ENCODE measurements at regions not wholly inside any gene's neighbourhood (a gene's known extent, or its start where the extent isn't known, plus 50 kb on each side); places are given as distances from the start of the nearest gene placed in this dataset.
"Not testable (repeated sequence)": the region's sequence is repeated elsewhere in the genome, so short reads cannot be mapped to it uniquely, and the experiment has no call there.

- Histone ChIP-seq H3K27ac (ENCODE audit: low read depth, low read length) (no peak overlapping the region), H3K9me3 (ENCODE audit: control insufficient read depth in 1 of 2, low read length in 2 of 2) (no peaks in the 10 kb centered on the region), H3K27me3 (ENCODE audit: insufficient read depth, low read length) (no peaks in the 10 kb centered on the region), H3K4me1 (ENCODE audit: insufficient read depth, low read length) (no peaks in the 10 kb centered on the region), H3K36me3 (ENCODE audit: insufficient read depth, low read length) (no peaks in the 10 kb centered on the region), H3K4me3 (ENCODE audit: low read length in 2 of 2) (no peak overlapping the region)
- Mint-ChIP-seq H3K27me3 (no peaks in the 10 kb centered on the region), H3K36me3 (no peaks in the 10 kb centered on the region), H3K9me3 (peaks cover 2 to 29% (median 6%) of the 10 kb centered on the region in 8 donors), H3K4me1 (no peaks in the 10 kb centered on the region), H3K27ac (no peak overlapping the region), H3K4me3 (no peak overlapping the region)
- intact Hi-C loops (cut with micrococcal nuclease), result no loop called here
- DNase-seq, result no peak
- CTCF ChIA-PET (ENCODE audit: partially characterized antibody), result no interaction called here
- POLR2A ChIA-PET (ENCODE audit: partially characterized antibody), result no interaction called here
Measured at GRCh38 chr10:42380926-42381547, 257.3 kb downstream of the ZNF33B start.

- peaks cover 0 to 4% of the 10 kb centered on the region in 2 donors for H3K27me3 Mint-ChIP-seq
- H3K27ac ChIP-seq (ENCODE audit: low read depth, low read length), result no peak overlapping the region
Measured at GRCh38 chr10:42367532-42368230, 270.7 kb downstream of the ZNF33B start.

DNA sequence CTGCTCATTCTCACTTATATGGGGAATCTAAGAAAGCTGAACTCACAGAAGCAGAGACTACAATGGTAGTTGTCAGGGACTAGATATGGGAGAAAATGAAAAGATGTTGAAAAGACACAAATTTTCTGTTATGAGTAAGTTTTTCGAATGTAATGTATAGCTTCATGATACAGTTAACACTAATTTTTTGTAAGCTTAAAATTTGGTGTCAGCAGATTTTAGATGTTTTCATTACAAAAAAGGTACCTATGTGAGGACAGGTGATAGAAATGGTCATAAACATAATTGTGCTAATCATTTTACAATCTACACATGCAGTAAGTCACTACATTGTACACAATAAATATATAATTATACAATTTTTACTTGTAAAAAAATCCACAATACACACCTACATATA lies 286.6 kb downstream of the ZNF33B start:
- CTCF ChIA-PET (ENCODE audit: partially characterized antibody), result no interaction called here
- intact Hi-C loops (cut with micrococcal nuclease), result no loop called here
- Mint-ChIP-seq H3K9me3 (peaks cover 2 to 49% (median 12%) of the 10 kb centered on the region in 8 donors), H3K36me3 (peaks cover 0 to 4% of the 10 kb centered on the region in 2 donors), H3K27me3 (no peaks in the 10 kb centered on the region), H3K4me1 (no peaks in the 10 kb centered on the region), H3K4me3 (no peak overlapping the region), H3K27ac (no peak overlapping the region)
- DNase-seq, result no peak
- no peak overlapping the region for H3K4me3 ChIP-seq (ENCODE audit: low read length in 2 of 2)
- no peaks in the 10 kb centered on the region for H3K27me3 ChIP-seq (ENCODE audit: insufficient read depth, low read length)
- no peaks in the 10 kb centered on the region for H3K36me3 ChIP-seq (ENCODE audit: insufficient read depth, low read length)
- POLR2A ChIA-PET (ENCODE audit: partially characterized antibody), result no interaction called here
- no peaks in the 10 kb centered on the region for H3K9me3 ChIP-seq (ENCODE audit: control insufficient read depth in 1 of 2, low read length in 2 of 2)
- H3K4me1 ChIP-seq (ENCODE audit: insufficient read depth, low read length), result no peaks in the 10 kb centered on the region
- no peak overlapping the region for H3K27ac ChIP-seq (ENCODE audit: low read depth, low read length)

More at GRCh38 chr10:42367532-42368230, 270.7 kb downstream of the ZNF33B start:
- Mint-ChIP-seq H3K9me3 (peaks cover 0 to 40% (median 15%) of the 10 kb centered on the region in 8 donors), H3K4me1 (peaks cover 0 to 3% (median 0%) of the 10 kb centered on the region in 4 donors), H3K27ac (no peak overlapping the region), H3K36me3 (peaks cover 2 to 3% of the 10 kb centered on the region in 2 donors), H3K4me3 (peak overlapping the region in 5 of 8 donors; percentile 24 to 74 (median 67))
- ChIA-PET POLR2A (ENCODE audit: partially characterized antibody) (interaction anchor here (0.6 kb wide), 1 partner anchor 158 kb away, joined by 3 read pairs; no protein-coding TSS in a partner anchor), CTCF (ENCODE audit: partially characterized antibody) (no interaction called here)
- Histone ChIP-seq H3K27me3 (ENCODE audit: insufficient read depth, low read length) (no peaks in the 10 kb centered on the region), H3K4me1 (ENCODE audit: insufficient read depth, low read length) (no peaks in the 10 kb centered on the region), H3K36me3 (ENCODE audit: insufficient read depth, low read length) (no peaks in the 10 kb centered on the region), H3K4me3 (ENCODE audit: low read length in 2 of 2) (no peak overlapping the region), H3K9me3 (ENCODE audit: control insufficient read depth in 1 of 2, low read length in 2 of 2) (no peaks in the 10 kb centered on the region)
- intact Hi-C loops (cut with micrococcal nuclease), result no loop called here
- peak in 3 of 5 donors; percentile 4 to 18 (median 15) for DNase-seq

DNA sequence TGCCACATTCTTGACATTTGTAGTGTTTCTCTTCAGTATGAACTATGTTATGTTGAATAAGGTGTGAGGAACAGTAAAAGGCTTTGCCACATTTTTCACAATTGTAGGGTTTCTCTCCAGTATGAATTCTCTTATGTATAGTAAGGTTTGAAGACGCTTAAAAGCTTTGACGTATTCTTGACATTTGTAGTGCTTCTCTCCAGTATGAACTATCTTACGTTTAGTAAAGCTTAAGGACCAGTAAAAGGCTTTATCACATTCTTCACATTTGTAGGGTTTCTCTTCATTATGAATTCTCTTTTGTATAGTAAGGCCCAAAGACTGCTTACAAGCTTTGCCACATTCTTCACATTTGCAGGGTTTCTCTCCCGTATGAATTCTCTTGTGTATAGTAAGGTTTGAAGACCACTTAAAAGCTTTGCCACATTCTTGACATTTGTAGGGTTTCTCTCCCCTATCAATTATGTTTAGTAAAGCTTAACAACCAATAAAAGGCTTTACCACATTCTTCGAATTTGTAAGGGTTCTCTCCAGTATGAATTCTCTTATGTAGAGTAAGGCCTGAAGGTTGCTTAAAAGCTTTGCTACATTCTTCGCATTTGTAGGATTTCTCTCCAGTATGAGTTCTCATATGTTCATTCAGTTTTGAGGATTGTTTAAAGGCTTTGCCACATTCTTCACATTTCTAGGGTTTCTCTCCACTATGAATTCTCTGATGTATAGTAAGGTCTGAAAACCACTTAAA lies 301.6 kb downstream of the ZNF33B start:
- H3K4me3 Mint-ChIP-seq; H3K27ac ChIP-seq (ENCODE audit: low read depth, low read length); H3K27me3 ChIP-seq (ENCODE audit: insufficient read depth, low read length); H3K4me3 ChIP-seq (ENCODE audit: low read length in 2 of 2); H3K36me3 ChIP-seq (ENCODE audit: insufficient read depth, low read length); POLR2A ChIA-PET (ENCODE audit: partially characterized antibody); H3K27ac Mint-ChIP-seq; H3K4me1 ChIP-seq (ENCODE audit: insufficient read depth, low read length); H3K36me3 Mint-ChIP-seq; intact Hi-C loops (cut with micrococcal nuclease); H3K27me3 Mint-ChIP-seq; H3K4me1 Mint-ChIP-seq; DNase-seq; CTCF ChIA-PET (ENCODE audit: partially characterized antibody): not testable (repeated sequence)
- peaks cover 0 to 28% of the 10 kb centered on the region in 2 donors for H3K9me3 ChIP-seq (ENCODE audit: control insufficient read depth in 1 of 2, low read length in 2 of 2)
- H3K9me3 Mint-ChIP-seq, result peaks cover 2 to 82% (median 66%) of the 10 kb centered on the region in 8 donors

GRCh38 chr10:42335653-42336296 lies 302.6 kb downstream of the ZNF33B start:
- H3K36me3 Mint-ChIP-seq; H3K4me1 ChIP-seq (ENCODE audit: insufficient read depth, low read length); intact Hi-C loops (cut with micrococcal nuclease); H3K27me3 Mint-ChIP-seq; H3K27me3 ChIP-seq (ENCODE audit: insufficient read depth, low read length); H3K4me1 Mint-ChIP-seq; CTCF ChIA-PET (ENCODE audit: partially characterized antibody); H3K27ac Mint-ChIP-seq; DNase-seq; H3K4me3 Mint-ChIP-seq; H3K4me3 ChIP-seq (ENCODE audit: low read length in 2 of 2); H3K36me3 ChIP-seq (ENCODE audit: insufficient read depth, low read length); POLR2A ChIA-PET (ENCODE audit: partially characterized antibody); H3K27ac ChIP-seq (ENCODE audit: low read depth, low read length): not testable (repeated sequence)
- H3K9me3 ChIP-seq (ENCODE audit: control insufficient read depth in 1 of 2, low read length in 2 of 2), result peaks cover 0 to 28% of the 10 kb centered on the region in 2 donors
- H3K9me3 Mint-ChIP-seq, result peaks cover 2 to 84% (median 69%) of the 10 kb centered on the region in 8 donors

GRCh38 chr10:42304341-42304740 lies 334.0 kb downstream of the ZNF33B start:
- Histone ChIP-seq H3K27me3 (ENCODE audit: insufficient read depth, low read length) (no peaks in the 10 kb centered on the region), H3K4me3 (ENCODE audit: low read length in 2 of 2) (no peak overlapping the region), H3K27ac (ENCODE audit: low read depth, low read length) (no peak overlapping the region), H3K36me3 (ENCODE audit: insufficient read depth, low read length) (no peaks in the 10 kb centered on the region), H3K9me3 (ENCODE audit: control insufficient read depth in 1 of 2, low read length in 2 of 2) (peaks cover 5 to 48% of the 10 kb centered on the region in 2 donors), H3K4me1 (ENCODE audit: insufficient read depth, low read length) (no peaks in the 10 kb centered on the region)
- no peak for DNase-seq
- H3K27ac Mint-ChIP-seq, result no peak overlapping the region
- POLR2A ChIA-PET (ENCODE audit: partially characterized antibody), result no interaction called here
- intact Hi-C loops (cut with micrococcal nuclease), result no loop called here
- CTCF ChIA-PET (ENCODE audit: partially characterized antibody), result no interaction called here
- H3K4me1 Mint-ChIP-seq, result peaks cover 0 to 2% (median under 1%) of the 10 kb centered on the region in 4 donors
- H3K36me3 Mint-ChIP-seq, result peaks cover 7 to 46% of the 10 kb centered on the region in 2 donors
- no peaks in the 10 kb centered on the region for H3K27me3 Mint-ChIP-seq
- H3K9me3 Mint-ChIP-seq, result peaks cover 0 to 98% (median 95%) of the 10 kb centered on the region in 8 donors
- no peak overlapping the region for H3K4me3 Mint-ChIP-seq

- CTCF ChIA-PET (ENCODE audit: partially characterized antibody); H3K4me1 Mint-ChIP-seq; H3K27me3 ChIP-seq (ENCODE audit: insufficient read depth, low read length); H3K4me1 ChIP-seq (ENCODE audit: insufficient read depth, low read length); H3K36me3 Mint-ChIP-seq; DNase-seq; POLR2A ChIA-PET (ENCODE audit: partially characterized antibody); intact Hi-C loops (cut with micrococcal nuclease); H3K9me3 ChIP-seq (ENCODE audit: control insufficient read depth in 1 of 2, low read length in 2 of 2); H3K27ac ChIP-seq (ENCODE audit: low read depth, low read length); H3K4me3 Mint-ChIP-seq; H3K27ac Mint-ChIP-seq; H3K4me3 ChIP-seq (ENCODE audit: low read length in 2 of 2); H3K36me3 ChIP-seq (ENCODE audit: insufficient read depth, low read length); H3K27me3 Mint-ChIP-seq: not testable (repeated sequence)
- H3K9me3 Mint-ChIP-seq, result peaks cover 0 to 15% (median 3%) of the 10 kb centered on the region in 8 donors
Measured at GRCh38 chr10:42281896-42282295, 356.5 kb downstream of the ZNF33B start.

All from CD4-positive, alpha-beta memory T cell (primary cell).